ENCODE measurements at regions not wholly inside any gene's neighbourhood (a gene's known extent, or its start where the extent isn't known, plus 50 kb on each side); places are given as distances from the start of the nearest gene placed in this dataset.

DNA sequence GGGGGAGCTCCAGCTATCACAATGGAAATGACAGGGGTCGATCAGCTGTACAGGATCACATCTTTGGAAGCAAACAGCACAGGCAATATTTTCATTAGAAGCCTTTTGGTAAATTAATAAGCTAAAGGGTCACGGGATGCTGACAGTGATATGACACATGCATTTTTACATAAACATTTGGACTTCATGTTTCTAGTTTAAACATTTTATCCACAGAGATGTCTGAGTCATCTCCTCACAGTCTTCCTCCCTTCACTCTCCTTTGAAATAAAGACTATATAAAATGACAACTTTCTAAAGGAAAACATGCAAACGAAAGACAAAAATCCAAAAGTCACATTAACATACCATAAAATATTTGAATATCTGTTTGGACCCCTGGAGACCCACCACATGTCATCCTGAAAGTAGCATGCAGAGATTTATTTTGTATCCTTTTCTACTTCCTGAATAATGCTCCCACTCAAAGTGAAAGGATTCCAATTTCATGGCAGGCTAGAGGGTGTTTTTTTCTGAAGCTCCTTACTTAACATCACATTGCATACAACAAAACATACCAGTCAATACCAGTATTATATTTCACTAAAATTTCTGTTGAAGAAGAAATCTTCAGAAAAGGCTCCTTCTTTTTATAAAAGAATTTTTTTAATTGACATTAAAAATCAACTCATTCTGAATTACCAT is 200.1 kb upstream of the PPARGC1A start:
- Histone ChIP-seq H3K4me3 (no peak overlapping the region), H3K27ac (no peak overlapping the region)
- DNase-seq (ENCODE audit: low spot score) = no peak
- TF ChIP-seq, protein P1, sequence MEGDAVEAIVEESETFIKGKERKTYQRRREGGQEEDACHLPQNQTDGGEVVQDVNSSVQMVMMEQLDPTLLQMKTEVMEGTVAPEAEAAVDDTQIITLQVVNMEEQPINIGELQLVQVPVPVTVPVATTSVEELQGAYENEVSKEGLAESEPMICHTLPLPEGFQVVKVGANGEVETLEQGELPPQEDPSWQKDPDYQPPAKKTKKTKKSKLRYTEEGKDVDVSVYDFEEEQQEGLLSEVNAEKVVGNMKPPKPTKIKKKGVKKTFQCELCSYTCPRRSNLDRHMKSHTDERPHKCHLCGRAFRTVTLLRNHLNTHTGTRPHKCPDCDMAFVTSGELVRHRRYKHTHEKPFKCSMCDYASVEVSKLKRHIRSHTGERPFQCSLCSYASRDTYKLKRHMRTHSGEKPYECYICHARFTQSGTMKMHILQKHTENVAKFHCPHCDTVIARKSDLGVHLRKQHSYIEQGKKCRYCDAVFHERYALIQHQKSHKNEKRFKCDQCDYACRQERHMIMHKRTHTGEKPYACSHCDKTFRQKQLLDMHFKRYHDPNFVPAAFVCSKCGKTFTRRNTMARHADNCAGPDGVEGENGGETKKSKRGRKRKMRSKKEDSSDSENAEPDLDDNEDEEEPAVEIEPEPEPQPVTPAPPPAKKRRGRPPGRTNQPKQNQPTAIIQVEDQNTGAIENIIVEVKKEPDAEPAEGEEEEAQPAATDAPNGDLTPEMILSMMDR (IDR thresholded peaks at IDR 0.05) = no peak

GRCh38 chr4:24080871-24081270 is 191.0 kb upstream of the PPARGC1A start:
- Histone ChIP-seq H3K27ac (no peak overlapping the region), H3K4me3 (no peak overlapping the region)
- TF ChIP-seq, protein P1 (IDR thresholded peaks at IDR 0.05) = no peak
- no peak for DNase-seq (ENCODE audit: low spot score)

DNA sequence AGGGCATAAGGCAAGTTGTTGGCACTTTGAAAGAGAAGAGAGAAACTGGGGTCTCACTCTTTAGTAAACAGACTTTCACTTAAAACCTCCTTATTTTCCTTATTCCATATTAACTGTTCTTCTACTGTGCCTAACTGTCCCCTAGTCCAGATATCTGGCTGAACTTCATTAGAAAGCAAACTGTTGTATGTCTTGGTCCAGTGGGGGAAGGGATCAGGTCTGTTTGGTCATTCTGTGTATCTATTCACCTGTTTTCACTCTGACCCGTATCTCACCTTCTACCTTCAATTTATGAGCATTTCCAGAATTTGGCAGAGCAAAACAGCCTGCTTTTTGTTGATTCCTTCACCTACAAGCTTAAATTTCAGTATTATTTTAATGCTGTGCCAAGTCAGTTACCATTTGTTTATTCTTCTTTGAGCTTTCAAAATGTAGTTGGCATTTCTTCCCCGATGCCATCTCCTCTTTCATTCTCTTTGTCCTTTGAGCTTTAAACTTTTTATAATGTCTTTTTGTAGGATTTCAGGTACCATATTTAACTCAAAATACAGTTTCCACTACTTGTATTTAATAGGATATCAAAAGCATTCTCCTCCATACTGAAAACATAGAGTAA is 188.6 kb upstream of the PPARGC1A start:
- no peak for DNase-seq (ENCODE audit: low spot score)
- H3K27ac ChIP-seq = no peak overlapping the region
- no peak overlapping the region for H3K4me3 ChIP-seq
- TF ChIP-seq, protein P1 (IDR thresholded peaks at IDR 0.05) = no peak

- no peak for DNase-seq (ENCODE audit: low spot score)
- H3K27ac ChIP-seq = no peak overlapping the region
- TF ChIP-seq, protein P1 (IDR thresholded peaks at IDR 0.05) = no peak
- no peak overlapping the region for H3K4me3 ChIP-seq
These were observed 187.0 kb upstream of the PPARGC1A start for GRCh38 chr4:24076811-24077210.

DNA sequence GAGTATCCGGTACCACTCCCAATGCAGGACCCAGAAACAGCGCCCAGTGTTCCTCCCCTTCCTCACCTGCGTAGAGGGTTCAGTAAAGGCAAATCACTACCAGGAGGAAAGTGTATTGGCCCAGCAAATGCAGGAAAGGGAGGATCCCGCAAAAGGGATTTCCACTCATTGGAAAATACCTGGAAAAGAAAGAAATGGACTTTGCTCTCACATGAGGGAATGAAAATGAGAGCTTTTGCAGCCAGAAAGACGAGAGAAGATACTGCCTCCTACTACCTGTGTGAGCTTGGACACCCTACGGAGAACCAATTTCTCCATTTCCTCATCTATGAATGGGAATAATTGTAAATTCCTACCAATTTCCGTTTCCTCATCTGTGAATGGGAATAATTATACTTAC is 184.1 kb upstream of the PPARGC1A start:
- no peak for DNase-seq (ENCODE audit: low spot score)
- TF ChIP-seq, protein P1 (IDR thresholded peaks at IDR 0.05) = no peak
- Histone ChIP-seq H3K27ac (no peak overlapping the region), H3K4me3 (no peak overlapping the region)

- TF ChIP-seq, protein P1 (IDR thresholded peaks at IDR 0.05) = no peak
- no peak overlapping the region for H3K27ac ChIP-seq
- H3K4me3 ChIP-seq = no peak overlapping the region
- no peak for DNase-seq (ENCODE audit: low spot score)
These were observed 181.9 kb upstream of the PPARGC1A start for GRCh38 chr4:24071612-24072372.
